PC-3 (cell line): ENCODE measurements at regions not wholly inside any gene's neighbourhood (a gene's known extent, or its start where the extent isn't known, plus 50 kb on each side); places are given as distances from the start of the nearest gene placed in this dataset.

ENCODE experiments used
- CTCF ChIP-seq: fragments of 300-600 bp; sonication (generic); conservative IDR thresholded peaks from 2 replicates; pipeline ENCODE4 v1.5.1; 2017; ENCODE audit warnings: antibody characterized with exemption, low read depth, mild to moderate bottlenecking, low read length
- EZH2phosphoT487 ChIP-seq: fragments of 300-600 bp; sonication (generic); IDR thresholded peaks from 2 replicates; pipeline ENCODE4 v1.6.1; 2018; ENCODE audit warnings: mild to moderate bottlenecking, antibody characterized with exemption, low read length, borderline replicate concordance

- no peak for TF ChIP-seq CTCF
- no peak for TF ChIP-seq EZH2phosphoT487
Observed at GRCh38 chr3:196143708-196144382, 62.0 kb upstream of the TFRC start.
